ENCODE measurements at regions not wholly inside any gene's neighbourhood (a gene's known extent, or its start where the extent isn't known, plus 50 kb on each side); places are given as distances from the start of the nearest gene placed in this dataset.

DNA sequence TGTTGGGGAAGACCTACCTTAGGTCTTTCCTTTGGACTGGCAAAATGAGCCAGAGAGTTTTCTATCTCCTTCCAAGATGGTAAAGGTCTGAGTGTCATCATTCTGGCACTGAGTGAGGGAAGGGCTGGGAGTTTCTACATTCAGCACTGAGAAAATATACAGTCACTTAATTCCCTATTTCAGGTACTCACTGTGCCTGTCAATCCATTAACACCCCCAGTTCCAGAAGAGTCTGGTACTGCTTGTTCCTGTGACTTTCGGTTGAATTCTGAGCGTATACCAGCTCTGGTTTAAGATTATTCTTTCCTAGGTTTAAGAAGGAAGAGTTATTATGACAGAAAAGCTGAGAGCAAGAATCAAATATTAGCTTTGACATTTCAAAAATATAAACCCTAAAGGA, 68.4 kb downstream of the MTX3 start:
- TF ChIP-seq, protein P1, sequence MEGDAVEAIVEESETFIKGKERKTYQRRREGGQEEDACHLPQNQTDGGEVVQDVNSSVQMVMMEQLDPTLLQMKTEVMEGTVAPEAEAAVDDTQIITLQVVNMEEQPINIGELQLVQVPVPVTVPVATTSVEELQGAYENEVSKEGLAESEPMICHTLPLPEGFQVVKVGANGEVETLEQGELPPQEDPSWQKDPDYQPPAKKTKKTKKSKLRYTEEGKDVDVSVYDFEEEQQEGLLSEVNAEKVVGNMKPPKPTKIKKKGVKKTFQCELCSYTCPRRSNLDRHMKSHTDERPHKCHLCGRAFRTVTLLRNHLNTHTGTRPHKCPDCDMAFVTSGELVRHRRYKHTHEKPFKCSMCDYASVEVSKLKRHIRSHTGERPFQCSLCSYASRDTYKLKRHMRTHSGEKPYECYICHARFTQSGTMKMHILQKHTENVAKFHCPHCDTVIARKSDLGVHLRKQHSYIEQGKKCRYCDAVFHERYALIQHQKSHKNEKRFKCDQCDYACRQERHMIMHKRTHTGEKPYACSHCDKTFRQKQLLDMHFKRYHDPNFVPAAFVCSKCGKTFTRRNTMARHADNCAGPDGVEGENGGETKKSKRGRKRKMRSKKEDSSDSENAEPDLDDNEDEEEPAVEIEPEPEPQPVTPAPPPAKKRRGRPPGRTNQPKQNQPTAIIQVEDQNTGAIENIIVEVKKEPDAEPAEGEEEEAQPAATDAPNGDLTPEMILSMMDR (IDR thresholded peaks at IDR 0.05; ENCODE audit: insufficient read depth, low read length) = no peak
- no peak for TF ChIP-seq GABPA (IDR thresholded peaks at IDR 0.05; ENCODE audit: low read depth)

Measured in HL-60 (cell line).